ENCODE measurements at regions not wholly inside any gene's neighbourhood (a gene's known extent, or its start where the extent isn't known, plus 50 kb on each side); places are given as distances from the start of the nearest gene placed in this dataset.

DNA sequence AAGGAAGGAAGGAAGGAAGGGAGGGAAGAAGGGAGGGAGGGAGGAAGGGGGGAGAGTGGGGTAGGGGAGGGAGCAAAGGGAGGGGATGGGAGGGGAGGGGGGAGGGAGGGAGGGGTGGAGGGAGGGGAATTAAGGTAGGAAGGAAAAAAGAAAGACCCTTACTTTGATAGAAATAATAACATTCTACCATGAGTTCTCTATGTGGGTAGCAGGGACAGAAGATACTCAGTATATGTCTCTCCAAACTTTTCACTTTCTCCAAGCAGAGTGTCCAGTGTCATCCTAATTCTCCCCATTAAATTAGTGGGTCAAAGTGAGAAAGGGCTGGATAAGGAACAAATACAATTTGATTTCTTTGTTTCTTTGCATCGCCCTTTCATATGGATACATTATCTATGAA, 553.4 kb upstream of the USP15 start:
- no peaks in the 10 kb centered on the region for H3K36me3 ChIP-seq (ENCODE audit: control insufficient read depth in 2 of 2, insufficient read depth in 1 of 2, low read length in 2 of 2)
- no peak overlapping the region for H3K27ac ChIP-seq (ENCODE audit: extremely low read depth, low read depth, low read length)
- no peaks in the 10 kb centered on the region for H3K4me1 ChIP-seq (ENCODE audit: control insufficient read depth, insufficient read depth, low read length)
- ChIA-PET POLR2A (no interaction called here), CTCF (no interaction called here)
- H3K4me3 ChIP-seq (ENCODE audit: low read depth, low read length): no peak overlapping the region
- no peaks in the 10 kb centered on the region for H3K9me3 ChIP-seq (ENCODE audit: control insufficient read depth, insufficient read depth, low read depth, low read length)
- no peak for TF ChIP-seq ZNF670 (tag by site-specific recombination; IDR thresholded peaks at IDR 0.05; ENCODE audit: low read depth)
- TF ChIP-seq, protein P1, sequence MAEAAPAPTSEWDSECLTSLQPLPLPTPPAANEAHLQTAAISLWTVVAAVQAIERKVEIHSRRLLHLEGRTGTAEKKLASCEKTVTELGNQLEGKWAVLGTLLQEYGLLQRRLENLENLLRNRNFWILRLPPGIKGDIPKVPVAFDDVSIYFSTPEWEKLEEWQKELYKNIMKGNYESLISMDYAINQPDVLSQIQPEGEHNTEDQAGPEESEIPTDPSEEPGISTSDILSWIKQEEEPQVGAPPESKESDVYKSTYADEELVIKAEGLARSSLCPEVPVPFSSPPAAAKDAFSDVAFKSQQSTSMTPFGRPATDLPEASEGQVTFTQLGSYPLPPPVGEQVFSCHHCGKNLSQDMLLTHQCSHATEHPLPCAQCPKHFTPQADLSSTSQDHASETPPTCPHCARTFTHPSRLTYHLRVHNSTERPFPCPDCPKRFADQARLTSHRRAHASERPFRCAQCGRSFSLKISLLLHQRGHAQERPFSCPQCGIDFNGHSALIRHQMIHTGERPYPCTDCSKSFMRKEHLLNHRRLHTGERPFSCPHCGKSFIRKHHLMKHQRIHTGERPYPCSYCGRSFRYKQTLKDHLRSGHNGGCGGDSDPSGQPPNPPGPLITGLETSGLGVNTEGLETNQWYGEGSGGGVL (tag by site-specific recombination; IDR thresholded peaks at IDR 0.05): no peak
- TF ChIP-seq, protein P2, sequence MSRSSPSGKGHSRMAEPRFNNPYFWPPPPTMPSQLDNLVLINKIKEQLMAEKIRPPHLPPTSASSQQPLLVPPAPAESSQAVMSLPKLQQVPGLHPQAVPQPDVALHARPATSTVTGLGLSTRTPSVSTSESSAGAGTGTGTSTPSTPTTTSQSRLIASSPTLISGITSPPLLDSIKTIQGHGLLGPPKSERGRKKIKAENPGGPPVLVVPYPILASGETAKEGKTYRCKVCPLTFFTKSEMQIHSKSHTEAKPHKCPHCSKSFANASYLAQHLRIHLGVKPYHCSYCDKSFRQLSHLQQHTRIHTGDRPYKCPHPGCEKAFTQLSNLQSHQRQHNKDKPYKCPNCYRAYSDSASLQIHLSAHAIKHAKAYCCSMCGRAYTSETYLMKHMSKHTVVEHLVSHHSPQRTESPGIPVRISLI (tag by site-specific recombination; IDR thresholded peaks at IDR 0.05): no peak
- TF ChIP-seq, protein P3, sequence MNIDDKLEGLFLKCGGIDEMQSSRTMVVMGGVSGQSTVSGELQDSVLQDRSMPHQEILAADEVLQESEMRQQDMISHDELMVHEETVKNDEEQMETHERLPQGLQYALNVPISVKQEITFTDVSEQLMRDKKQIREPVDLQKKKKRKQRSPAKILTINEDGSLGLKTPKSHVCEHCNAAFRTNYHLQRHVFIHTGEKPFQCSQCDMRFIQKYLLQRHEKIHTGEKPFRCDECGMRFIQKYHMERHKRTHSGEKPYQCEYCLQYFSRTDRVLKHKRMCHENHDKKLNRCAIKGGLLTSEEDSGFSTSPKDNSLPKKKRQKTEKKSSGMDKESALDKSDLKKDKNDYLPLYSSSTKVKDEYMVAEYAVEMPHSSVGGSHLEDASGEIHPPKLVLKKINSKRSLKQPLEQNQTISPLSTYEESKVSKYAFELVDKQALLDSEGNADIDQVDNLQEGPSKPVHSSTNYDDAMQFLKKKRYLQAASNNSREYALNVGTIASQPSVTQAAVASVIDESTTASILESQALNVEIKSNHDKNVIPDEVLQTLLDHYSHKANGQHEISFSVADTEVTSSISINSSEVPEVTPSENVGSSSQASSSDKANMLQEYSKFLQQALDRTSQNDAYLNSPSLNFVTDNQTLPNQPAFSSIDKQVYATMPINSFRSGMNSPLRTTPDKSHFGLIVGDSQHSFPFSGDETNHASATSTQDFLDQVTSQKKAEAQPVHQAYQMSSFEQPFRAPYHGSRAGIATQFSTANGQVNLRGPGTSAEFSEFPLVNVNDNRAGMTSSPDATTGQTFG (tag by site-specific recombination; IDR thresholded peaks at IDR 0.05; ENCODE audit: borderline replicate concordance): no peak

DNA sequence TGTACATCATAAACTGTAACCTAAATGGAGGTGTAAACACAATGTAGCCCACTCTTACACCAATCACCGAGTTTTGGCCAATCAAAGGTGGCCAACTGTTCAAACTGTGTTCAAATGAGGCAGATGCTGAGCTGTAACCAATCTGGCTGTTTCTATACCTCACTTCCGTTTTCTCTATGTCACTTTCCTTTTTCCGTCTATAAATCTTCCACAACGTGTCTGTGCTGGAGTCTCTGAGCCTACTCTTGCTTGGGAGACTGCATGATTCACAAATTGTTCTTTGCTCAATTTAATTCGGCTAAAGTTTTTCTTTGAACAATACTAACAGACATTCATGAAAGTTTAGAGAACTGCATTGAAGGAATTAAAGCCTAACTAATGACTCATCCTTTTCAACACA, 547.1 kb upstream of the USP15 start:
- H3K4me1 ChIP-seq (ENCODE audit: control insufficient read depth, insufficient read depth, low read length): no peaks in the 10 kb centered on the region
- H3K27ac ChIP-seq (ENCODE audit: extremely low read depth, low read depth, low read length): no peak overlapping the region
- ChIA-PET POLR2A (no interaction called here), CTCF (no interaction called here)
- no peak overlapping the region for H3K4me3 ChIP-seq (ENCODE audit: low read depth, low read length)
- no peaks in the 10 kb centered on the region for H3K9me3 ChIP-seq (ENCODE audit: control insufficient read depth, insufficient read depth, low read depth, low read length)
- no peaks in the 10 kb centered on the region for H3K36me3 ChIP-seq (ENCODE audit: control insufficient read depth in 2 of 2, insufficient read depth in 1 of 2, low read length in 2 of 2)
- TF ChIP-seq, protein P4, sequence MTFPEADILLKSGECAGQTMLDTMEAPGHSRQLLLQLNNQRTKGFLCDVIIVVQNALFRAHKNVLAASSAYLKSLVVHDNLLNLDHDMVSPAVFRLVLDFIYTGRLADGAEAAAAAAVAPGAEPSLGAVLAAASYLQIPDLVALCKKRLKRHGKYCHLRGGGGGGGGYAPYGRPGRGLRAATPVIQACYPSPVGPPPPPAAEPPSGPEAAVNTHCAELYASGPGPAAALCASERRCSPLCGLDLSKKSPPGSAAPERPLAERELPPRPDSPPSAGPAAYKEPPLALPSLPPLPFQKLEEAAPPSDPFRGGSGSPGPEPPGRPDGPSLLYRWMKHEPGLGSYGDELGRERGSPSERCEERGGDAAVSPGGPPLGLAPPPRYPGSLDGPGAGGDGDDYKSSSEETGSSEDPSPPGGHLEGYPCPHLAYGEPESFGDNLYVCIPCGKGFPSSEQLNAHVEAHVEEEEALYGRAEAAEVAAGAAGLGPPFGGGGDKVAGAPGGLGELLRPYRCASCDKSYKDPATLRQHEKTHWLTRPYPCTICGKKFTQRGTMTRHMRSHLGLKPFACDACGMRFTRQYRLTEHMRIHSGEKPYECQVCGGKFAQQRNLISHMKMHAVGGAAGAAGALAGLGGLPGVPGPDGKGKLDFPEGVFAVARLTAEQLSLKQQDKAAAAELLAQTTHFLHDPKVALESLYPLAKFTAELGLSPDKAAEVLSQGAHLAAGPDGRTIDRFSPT (tag by site-specific recombination; IDR thresholded peaks at IDR 0.05): no peak
- TF ChIP-seq, protein P3 (tag by site-specific recombination; IDR thresholded peaks at IDR 0.05; ENCODE audit: borderline replicate concordance): no peak
- TF ChIP-seq ZNF626 (tag by site-specific recombination; IDR thresholded peaks at IDR 0.05) (no peak), ZNF24 (tag by site-specific recombination; IDR thresholded peaks at IDR 0.05) (no peak), ZNF629 (tag by site-specific recombination; IDR thresholded peaks at IDR 0.05) (no peak), ZNF558 (tag by site-specific recombination; IDR thresholded peaks at IDR 0.05) (no peak), ZNF792 (tag by site-specific recombination; IDR thresholded peaks at IDR 0.05) (no peak), SETDB1 (IDR thresholded peaks at IDR 0.05; ENCODE audit: insufficient read length, low read length) (no peak), ZNF211 (tag by site-specific recombination; IDR thresholded peaks at IDR 0.05; ENCODE audit: low read depth) (no peak), ZNF37A (tag by site-specific recombination; IDR thresholded peaks at IDR 0.05) (no peak), KLF16 (tag by site-specific recombination; IDR thresholded peaks at IDR 0.05) (no peak)
- TF ChIP-seq, protein P5, sequence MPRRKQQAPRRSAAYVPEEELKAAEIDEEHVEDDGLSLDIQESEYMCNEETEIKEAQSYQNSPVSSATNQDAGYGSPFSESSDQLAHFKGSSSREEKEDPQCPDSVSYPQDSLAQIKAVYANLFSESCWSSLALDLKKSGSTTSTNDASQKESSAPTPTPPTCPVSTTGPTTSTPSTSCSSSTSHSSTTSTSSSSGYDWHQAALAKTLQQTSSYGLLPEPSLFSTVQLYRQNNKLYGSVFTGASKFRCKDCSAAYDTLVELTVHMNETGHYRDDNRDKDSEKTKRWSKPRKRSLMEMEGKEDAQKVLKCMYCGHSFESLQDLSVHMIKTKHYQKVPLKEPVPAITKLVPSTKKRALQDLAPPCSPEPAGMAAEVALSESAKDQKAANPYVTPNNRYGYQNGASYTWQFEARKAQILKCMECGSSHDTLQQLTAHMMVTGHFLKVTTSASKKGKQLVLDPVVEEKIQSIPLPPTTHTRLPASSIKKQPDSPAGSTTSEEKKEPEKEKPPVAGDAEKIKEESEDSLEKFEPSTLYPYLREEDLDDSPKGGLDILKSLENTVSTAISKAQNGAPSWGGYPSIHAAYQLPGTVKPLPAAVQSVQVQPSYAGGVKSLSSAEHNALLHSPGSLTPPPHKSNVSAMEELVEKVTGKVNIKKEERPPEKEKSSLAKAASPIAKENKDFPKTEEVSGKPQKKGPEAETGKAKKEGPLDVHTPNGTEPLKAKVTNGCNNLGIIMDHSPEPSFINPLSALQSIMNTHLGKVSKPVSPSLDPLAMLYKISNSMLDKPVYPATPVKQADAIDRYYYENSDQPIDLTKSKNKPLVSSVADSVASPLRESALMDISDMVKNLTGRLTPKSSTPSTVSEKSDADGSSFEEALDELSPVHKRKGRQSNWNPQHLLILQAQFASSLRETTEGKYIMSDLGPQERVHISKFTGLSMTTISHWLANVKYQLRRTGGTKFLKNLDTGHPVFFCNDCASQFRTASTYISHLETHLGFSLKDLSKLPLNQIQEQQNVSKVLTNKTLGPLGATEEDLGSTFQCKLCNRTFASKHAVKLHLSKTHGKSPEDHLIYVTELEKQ (tag by site-specific recombination; IDR thresholded peaks at IDR 0.05; ENCODE audit: borderline replicate concordance): no peak

Data from HEK293 (cell line).